Lower lobe of right lung (tissue), 2 donors: ENCODE measurements at regions not wholly inside any gene's neighbourhood (a gene's known extent, or its start where the extent isn't known, plus 50 kb on each side); places are given as distances from the start of the nearest gene placed in this dataset.
"Not testable (repeated sequence)": the region's sequence is repeated elsewhere in the genome, so short reads cannot be mapped to it uniquely, and the experiment has no call there.

Experiments
- ATAC-seq, 2 donors: fragments of 200-7000 bp; cut with Tn5 transposase; one replicate each; pipeline ENCODE4 v1.9.1; 2020 to 2022; ENCODE audit warnings: mild to moderate bottlenecking in 2 of 2, moderate library complexity in 2 of 2
- DNase-seq: peaks from one replicate; pipeline ENCODE4 v3.0.0-alpha.2; 2020
- H3K27ac ChIP-seq: fragments of 200-600 bp; one replicate; pipeline ENCODE4 v1.8.0; 2022
- H3K27me3 ChIP-seq: fragments of 200-600 bp; one replicate; pipeline ENCODE4 v1.8.0; 2022; ENCODE audit warnings: low read depth
- H3K36me3 ChIP-seq: fragments of 200-600 bp; one replicate; pipeline ENCODE4 v1.8.0; 2022; ENCODE audit warnings: mild to moderate bottlenecking
- H3K4me1 ChIP-seq: fragments of 200-600 bp; one replicate; pipeline ENCODE4 v1.8.0; 2022
- H3K4me3 ChIP-seq: fragments of 200-600 bp; one replicate; pipeline ENCODE4 v1.8.0; 2022; ENCODE audit warnings: mild to moderate bottlenecking
- H3K9me3 ChIP-seq: fragments of 200-600 bp; one replicate; pipeline ENCODE4 v1.8.0; 2022
- intact Hi-C: fragments of 100-400 bp; cut with DNase I; formaldehyde crosslinking; loops from one replicate; pipeline ENCODE4 v1.11.0; 2022
- TF ChIP-seq, protein P1 (sequence below): fragments of 200-600 bp; IDR thresholded peaks from one replicate; pipeline ENCODE4 v1.8.0; 2022; ENCODE audit warnings: antibody characterized with exemption, mild to moderate bottlenecking
- donor health status: DM: no; HTN: yes; CAD: no; lungs with severe emphysema.

DNA sequence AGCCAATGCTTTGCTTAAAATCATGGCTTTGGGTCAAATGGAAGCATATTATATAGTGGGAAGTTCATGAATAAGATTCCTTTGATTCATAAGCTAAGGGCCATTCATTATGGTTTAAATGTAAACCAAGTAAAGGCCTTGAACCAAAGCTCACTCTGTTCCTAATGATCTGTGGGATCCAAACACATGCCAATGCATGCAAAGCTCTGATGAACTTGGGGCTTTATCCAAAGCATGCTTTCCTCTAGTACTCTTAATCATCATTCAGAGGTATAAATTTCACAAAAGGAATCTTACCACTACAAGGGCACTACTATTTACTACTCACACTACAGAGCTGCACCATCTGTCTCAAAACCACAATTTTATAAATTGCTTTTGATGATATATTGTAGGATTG is 102.8 kb upstream of the RBMS1 start:
- intact Hi-C loops = no loop called here

DNA sequence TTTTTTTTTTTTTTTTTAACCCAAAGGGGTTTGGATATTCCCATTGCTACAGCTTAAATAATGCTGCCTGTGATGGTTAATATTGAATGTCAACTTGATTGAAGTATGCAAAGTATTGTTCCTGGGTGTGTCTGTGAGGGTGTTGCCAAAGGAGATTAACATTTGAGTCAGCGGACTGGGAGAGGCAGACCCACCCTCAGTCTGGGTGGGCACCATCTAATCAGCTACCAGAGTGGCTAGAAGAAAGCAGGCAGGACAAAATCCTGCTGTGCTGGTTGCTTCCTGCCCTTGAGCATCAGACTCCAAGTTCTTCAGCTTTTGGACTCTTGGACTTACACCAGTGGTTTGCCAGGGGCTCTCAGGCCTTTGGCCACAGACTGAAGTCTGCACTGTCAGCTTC is 106.8 kb upstream of the RBMS1 start:
- ATAC-seq, H3K9me3 ChIP-seq, H3K27me3 ChIP-seq, H3K27ac ChIP-seq, H3K4me3 ChIP-seq, H3K36me3 ChIP-seq, DNase-seq, H3K4me1 ChIP-seq, intact Hi-C loops: not testable (repeated sequence)

More for the DNA sequence above, 102.8 kb upstream of the RBMS1 start:
- Histone ChIP-seq H3K4me3 (no peak overlapping the region), H3K27ac (no peak overlapping the region), H3K4me1 (no peaks in the 10 kb centered on the region), H3K36me3 (no peaks in the 10 kb centered on the region), H3K27me3 (no peaks in the 10 kb centered on the region), H3K9me3 (no peaks in the 10 kb centered on the region)
- DNase-seq (no peak), ATAC-seq (no peak)
- TF ChIP-seq, protein P1, sequence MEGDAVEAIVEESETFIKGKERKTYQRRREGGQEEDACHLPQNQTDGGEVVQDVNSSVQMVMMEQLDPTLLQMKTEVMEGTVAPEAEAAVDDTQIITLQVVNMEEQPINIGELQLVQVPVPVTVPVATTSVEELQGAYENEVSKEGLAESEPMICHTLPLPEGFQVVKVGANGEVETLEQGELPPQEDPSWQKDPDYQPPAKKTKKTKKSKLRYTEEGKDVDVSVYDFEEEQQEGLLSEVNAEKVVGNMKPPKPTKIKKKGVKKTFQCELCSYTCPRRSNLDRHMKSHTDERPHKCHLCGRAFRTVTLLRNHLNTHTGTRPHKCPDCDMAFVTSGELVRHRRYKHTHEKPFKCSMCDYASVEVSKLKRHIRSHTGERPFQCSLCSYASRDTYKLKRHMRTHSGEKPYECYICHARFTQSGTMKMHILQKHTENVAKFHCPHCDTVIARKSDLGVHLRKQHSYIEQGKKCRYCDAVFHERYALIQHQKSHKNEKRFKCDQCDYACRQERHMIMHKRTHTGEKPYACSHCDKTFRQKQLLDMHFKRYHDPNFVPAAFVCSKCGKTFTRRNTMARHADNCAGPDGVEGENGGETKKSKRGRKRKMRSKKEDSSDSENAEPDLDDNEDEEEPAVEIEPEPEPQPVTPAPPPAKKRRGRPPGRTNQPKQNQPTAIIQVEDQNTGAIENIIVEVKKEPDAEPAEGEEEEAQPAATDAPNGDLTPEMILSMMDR = no peak

DNA sequence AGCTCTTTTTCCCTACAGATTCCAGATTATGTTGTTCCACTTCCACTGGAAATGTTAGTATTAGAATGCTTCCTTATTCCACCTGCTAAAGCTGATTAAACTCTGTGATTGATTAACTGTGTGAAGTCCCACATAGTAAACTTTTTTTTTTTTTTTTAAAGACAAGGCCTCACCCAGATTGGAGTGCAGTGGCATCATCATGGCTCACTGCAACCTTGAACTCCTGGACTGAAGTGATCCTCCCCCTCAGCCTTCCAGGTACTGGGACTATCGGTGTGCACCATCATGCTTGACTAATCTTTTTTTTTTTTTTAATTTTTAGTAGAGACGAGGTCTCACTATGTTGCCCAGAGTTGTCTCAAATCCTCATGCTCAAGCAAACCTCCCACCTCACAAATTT is 108.5 kb upstream of the RBMS1 start:
- Histone ChIP-seq H3K36me3 (no peaks in the 10 kb centered on the region), H3K4me3 (no peak overlapping the region), H3K27me3 (no peaks in the 10 kb centered on the region), H3K27ac (no peak overlapping the region), H3K9me3 (no peaks in the 10 kb centered on the region), H3K4me1 (no peaks in the 10 kb centered on the region)
- DNase-seq (no peak), ATAC-seq (no peak)
- intact Hi-C loops = no loop called here
- TF ChIP-seq, protein P1 = no peak

DNA sequence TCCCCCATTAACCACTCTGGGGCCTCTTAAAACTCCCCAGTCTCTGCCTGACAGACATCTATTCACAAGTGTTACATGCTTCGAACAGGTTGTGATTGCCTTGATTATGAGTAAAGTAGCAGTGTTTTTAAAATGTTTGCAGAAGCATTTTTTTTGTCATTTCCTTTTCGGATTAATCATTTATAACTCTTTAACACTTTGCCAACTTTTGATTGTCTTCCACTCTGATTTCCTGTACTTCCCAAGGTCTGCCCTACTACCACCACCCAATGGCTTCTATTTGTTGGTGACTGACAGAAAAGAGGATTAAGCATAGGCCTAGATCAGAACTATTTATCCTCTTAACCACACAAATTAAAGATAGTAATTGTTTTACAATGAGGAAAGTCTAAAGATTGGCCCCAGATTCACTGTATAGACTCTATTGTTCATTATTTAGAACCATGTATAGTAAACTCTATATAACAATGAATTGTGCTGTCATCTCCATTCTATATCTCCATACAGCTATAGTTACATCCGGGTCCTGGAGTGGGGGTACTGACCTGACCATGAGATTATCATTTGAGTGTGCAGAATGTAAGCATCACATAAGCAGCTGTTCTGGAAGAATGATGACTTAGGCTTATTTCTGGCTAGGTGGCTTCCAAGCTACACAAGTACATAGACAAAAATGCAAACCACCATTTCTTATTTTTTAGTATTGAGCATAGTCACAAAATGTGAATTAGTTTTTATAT is 110.3 kb upstream of the RBMS1 start:
- DNase-seq (no peak), ATAC-seq (peak in 1 of 2 donors; percentile 36)
- no peaks in the 10 kb centered on the region for H3K27me3 ChIP-seq
- TF ChIP-seq, protein P1 = no peak
- H3K9me3 ChIP-seq = no peaks in the 10 kb centered on the region
- H3K4me3 ChIP-seq = no peak overlapping the region
- H3K27ac ChIP-seq = no peak overlapping the region
- intact Hi-C loops = no loop called here
- H3K4me1 ChIP-seq = no peaks in the 10 kb centered on the region
- no peaks in the 10 kb centered on the region for H3K36me3 ChIP-seq

DNA sequence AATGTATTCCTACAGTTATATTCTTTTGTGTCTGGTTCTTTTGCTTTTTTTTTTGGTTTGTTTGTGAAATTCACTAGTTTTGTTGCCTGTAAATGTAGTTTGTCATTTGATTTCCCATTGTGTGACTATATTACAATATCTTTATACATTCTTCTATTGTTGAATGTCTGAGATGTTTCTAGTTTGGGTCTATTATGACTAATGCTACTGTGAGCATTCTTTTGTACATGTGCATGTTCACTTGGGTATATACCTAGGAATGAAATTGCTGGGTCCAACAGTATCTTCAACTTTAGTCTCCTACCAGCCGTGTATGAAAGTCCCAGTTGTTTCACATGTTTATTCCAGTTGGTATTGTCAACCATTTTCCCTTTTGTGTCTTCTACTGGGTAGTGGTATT is 112.7 kb upstream of the RBMS1 start:
- intact Hi-C loops = no loop called here
- Histone ChIP-seq H3K9me3 (no peaks in the 10 kb centered on the region), H3K4me1 (no peaks in the 10 kb centered on the region), H3K4me3 (no peak overlapping the region), H3K27ac (no peak overlapping the region), H3K27me3 (no peaks in the 10 kb centered on the region), H3K36me3 (no peaks in the 10 kb centered on the region)
- TF ChIP-seq, protein P1 = no peak
- no peak for ATAC-seq
- DNase-seq = no peak

DNA sequence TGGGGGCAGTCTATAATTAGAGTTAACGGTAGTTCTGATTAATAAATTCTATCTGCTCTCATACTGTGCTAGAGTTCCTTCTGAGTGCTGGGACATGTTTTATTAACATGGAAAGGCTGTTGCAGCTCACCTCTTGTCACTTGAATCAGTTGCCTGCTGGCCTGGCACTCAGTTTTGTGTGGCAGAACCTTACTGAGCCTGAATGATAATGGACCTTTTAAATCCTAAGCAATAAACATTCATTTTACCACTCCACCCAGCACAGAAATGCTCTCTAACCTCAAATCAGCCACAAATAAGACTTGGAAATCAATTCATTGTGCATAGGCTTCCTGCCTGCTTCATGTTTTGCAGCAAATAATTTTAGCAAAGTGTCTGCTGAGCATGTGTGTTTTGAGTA is 115.0 kb upstream of the RBMS1 start:
- intact Hi-C loops = no loop called here
- TF ChIP-seq, protein P1 = no peak
- Histone ChIP-seq H3K9me3 (no peaks in the 10 kb centered on the region), H3K27me3 (no peaks in the 10 kb centered on the region), H3K4me3 (no peak overlapping the region), H3K4me1 (no peaks in the 10 kb centered on the region), H3K36me3 (no peaks in the 10 kb centered on the region), H3K27ac (no peak overlapping the region)
- ATAC-seq (no peak), DNase-seq (no peak)
